Ovary (tissue), 7 donors: ENCODE measurements at regions not wholly inside any gene's neighbourhood (a gene's known extent, or its start where the extent isn't known, plus 50 kb on each side); places are given as distances from the start of the nearest gene placed in this dataset.

Source experiments
- DNase-seq, 5 donors: peaks; one replicate each; pipeline ENCODE4 v3.0.0-alpha.2; 2019 to 2020
- H3K27ac ChIP-seq, 2 donors: fragments of 200-600 bp; one replicate each; pipeline versions ENCODE4 v1.5.1 to v1.8.0; 2019 to 2022
- H3K27me3 ChIP-seq: fragments of 200-600 bp; one replicate; pipeline ENCODE4 v1.8.0; 2022
- H3K36me3 ChIP-seq: fragments of 200-600 bp; sonication (generic); one replicate; pipeline ENCODE4 v1.5.1; 2019
- H3K4me1 ChIP-seq: one replicate; pipeline ENCODE4 v1.8.1; 2013; ENCODE audit warnings: mild to moderate bottlenecking, moderate library complexity; ENCODE audit not compliant: insufficient read depth
- H3K4me3 ChIP-seq: fragments of 200-600 bp; sonication (generic); one replicate; pipeline ENCODE4 v1.5.1; 2017
- H3K9me3 ChIP-seq, 2 donors: fragments of 200-600 bp in 1 of 2; sonication (generic) in 1 of 2; one replicate each; pipeline versions ENCODE4 v1.5.1 to v1.8.1; 2013 to 2019; ENCODE audit warnings: mild to moderate bottlenecking in 1 of 2, moderate library complexity in 1 of 2
- CTCF ChIP-seq, 3 donors: fragments of 450-650 bp in 2 of 3; fragments of 200-600 bp in 1 of 3; IDR thresholded peaks; one replicate each; pipeline versions ENCODE4 v1.5.1 to v1.8.0; 2016 to 2022; ENCODE audit warnings: antibody characterized with exemption in 3 of 3, mild to moderate bottlenecking in 1 of 3
- EP300 ChIP-seq: sonication (generic); formaldehyde crosslinking; IDR thresholded peaks from one replicate; pipeline ENCODE4 v1.6.1; 2017; ENCODE audit warnings: antibody characterized with exemption
- POLR2A ChIP-seq: fragments of 450-650 bp; IDR thresholded peaks from one replicate; pipeline ENCODE4 v1.6.1; 2017; ENCODE audit warnings: antibody characterized with exemption, mild to moderate bottlenecking, moderate library complexity
- WGBS, 3 donors: extraction: QIAGEN DNeasy Blood & Tissue Kit in 1 of 3; methylation state at CpG; one replicate each; pipeline versions ENCODE4 v1.1.5 to v1.1.7; 2013 to 2017; 5-methylcytosine and 5-hydroxymethylcytosine counted together
- intact Hi-C, 4 donors: fragments of 100-400 bp; cut with DNase I; formaldehyde crosslinking; loops; one replicate each; pipeline versions ENCODE4 v1.11.0 to v1.15.1; 2022 to 2023
- donor health status: DM: no; HTN: no; CAD: no; lungs with moderate emphysema.
- donor health status: DM: no; HTN: no; CAD: no.
- donor health status: Bipolar disorder and iron deficiency.
- donor health status: DM: no; HTN: no; CAD: no.
- donor health status: DM: yes; HTN: yes; CAD: no.

DNA sequence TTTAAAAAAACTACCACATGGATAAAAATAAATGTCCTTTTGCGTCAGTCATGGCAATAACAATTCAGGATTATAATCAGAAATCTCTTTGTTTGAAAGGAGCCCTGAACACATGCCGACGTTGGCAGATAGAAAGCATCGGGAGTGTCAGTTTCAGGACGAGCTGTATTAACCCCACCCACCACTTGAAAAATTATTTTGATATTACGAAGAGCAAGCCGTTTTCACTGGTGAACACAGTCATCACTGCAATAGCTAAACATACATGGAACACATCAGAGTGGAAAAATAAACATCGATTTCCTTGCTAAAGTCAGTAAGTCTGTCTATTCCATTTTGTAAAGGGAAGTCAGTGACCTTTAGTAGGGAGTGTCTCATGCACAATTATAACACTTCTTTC is 266.4 kb upstream of the FBXL7 start:
- no peak overlapping the region for H3K4me3 ChIP-seq

GRCh38 chr5:15222156-15222555 is 277.8 kb upstream of the FBXL7 start:
- TF ChIP-seq CTCF (IDR thresholded peaks at IDR 0.05): no peak
- no peak for TF ChIP-seq EP300
- TF ChIP-seq POLR2A: no peak
- DNase-seq: no peak

More for the DNA sequence above, 266.4 kb upstream of the FBXL7 start:
- intact Hi-C loops: no loop called here
- Histone ChIP-seq H3K9me3 (no peaks in the 10 kb centered on the region), H3K36me3 (no peaks in the 10 kb centered on the region), H3K27ac (no peak overlapping the region), H3K27me3 (no peaks in the 10 kb centered on the region), H3K4me1 (no peaks in the 10 kb centered on the region)
- no peak for TF ChIP-seq CTCF (IDR thresholded peaks at IDR 0.05)
- no peak for TF ChIP-seq POLR2A
- TF ChIP-seq EP300: no peak
- no peak for DNase-seq
- 47 to 68% (median 52%) methylated on average over 8 of the region's 8 CpGs for WGBS, 3 donors

GRCh38 chr5:15220642-15221173 is 279.3 kb upstream of the FBXL7 start:
- 94 to 97% (median 97%) methylated on average over 5 of the region's 5 CpGs for WGBS, 3 donors
- H3K4me3 ChIP-seq: no peak overlapping the region
- no peak for DNase-seq
- no peak for TF ChIP-seq EP300
- no peak for TF ChIP-seq POLR2A
- TF ChIP-seq CTCF (IDR thresholded peaks at IDR 0.05): no peak
- no peak overlapping the region for H3K27ac ChIP-seq
- H3K9me3 ChIP-seq: no peaks in the 10 kb centered on the region
- no peaks in the 10 kb centered on the region for H3K27me3 ChIP-seq
- intact Hi-C loops: no loop called here
- H3K36me3 ChIP-seq: no peaks in the 10 kb centered on the region
- H3K4me1 ChIP-seq: no peaks in the 10 kb centered on the region

More at GRCh38 chr5:15222156-15222555, 277.8 kb upstream of the FBXL7 start:
- intact Hi-C loops: no loop called here
- H3K36me3 ChIP-seq: no peaks in the 10 kb centered on the region
- H3K27me3 ChIP-seq: no peaks in the 10 kb centered on the region
- no peaks in the 10 kb centered on the region for H3K9me3 ChIP-seq
- 3 to 7% (median 5%) methylated on average over 2 of the region's 2 CpGs for WGBS, 3 donors
- no peak overlapping the region for H3K4me3 ChIP-seq
- H3K4me1 ChIP-seq: no peaks in the 10 kb centered on the region
- H3K27ac ChIP-seq: no peak overlapping the region

- intact Hi-C loops: no loop called here
- Histone ChIP-seq H3K9me3 (no peaks in the 10 kb centered on the region), H3K4me1 (no peaks in the 10 kb centered on the region), H3K27me3 (no peaks in the 10 kb centered on the region), H3K4me3 (no peak overlapping the region), H3K36me3 (no peaks in the 10 kb centered on the region), H3K27ac (no peak overlapping the region)
- DNase-seq: no peak
- 25 to 43% (median 28%) methylated on average over 2 of the region's 2 CpGs for WGBS, 3 donors
- TF ChIP-seq CTCF (IDR thresholded peaks at IDR 0.05) (no peak), EP300 (no peak), POLR2A (no peak)
Measured at GRCh38 chr5:15215056-15215455, 284.9 kb upstream of the FBXL7 start.
